Upper lobe of left lung (tissue), 6 donors: ENCODE measurements at regions not wholly inside any gene's neighbourhood (a gene's known extent, or its start where the extent isn't known, plus 50 kb on each side); places are given as distances from the start of the nearest gene placed in this dataset.

Source experiments
- ATAC-seq, 2 donors: fragments of 200-7000 bp; cut with Tn5 transposase; one replicate each; pipeline ENCODE4 v1.9.1; 2022; ENCODE audit warnings: mild to moderate bottlenecking in 2 of 2, moderate library complexity in 2 of 2; ENCODE audit not compliant: low FRiP score in 2 of 2
- DNase-seq, 2 donors: peaks; one replicate each; pipeline ENCODE4 v3.0.0-alpha.2; 2019 to 2020
- H3K27ac ChIP-seq, 4 donors: fragments of 200-600 bp; sonication (generic); one replicate each; pipeline ENCODE4 v1.5.1; 2016 to 2019
- H3K27me3 ChIP-seq, 4 donors: fragments of 200-600 bp; sonication (generic); one replicate each; pipeline ENCODE4 v1.5.1; 2017 to 2019
- H3K36me3 ChIP-seq, 4 donors: fragments of 200-600 bp; sonication (generic); one replicate each; pipeline ENCODE4 v1.5.1; 2016 to 2019
- H3K4me1 ChIP-seq, 4 donors: fragments of 200-600 bp; sonication (generic); one replicate each; pipeline ENCODE4 v1.5.1; 2018 to 2019
- H3K4me3 ChIP-seq, 4 donors: fragments of 200-600 bp; sonication (generic); one replicate each; pipeline ENCODE4 v1.5.1; 2017 to 2019; ENCODE audit warnings: mild to moderate bottlenecking in 2 of 4, moderate library complexity in 1 of 4
- H3K9me3 ChIP-seq, 4 donors: fragments of 200-600 bp; sonication (generic); one replicate each; pipeline ENCODE4 v1.5.1; 2018 to 2019
- CTCF ChIP-seq, 6 experiments: fragments of 450-650 bp in 4 of 6; fragments of 200-600 bp in 2 of 6; sonication (generic) in 2 of 6; IDR thresholded peaks; one replicate each; pipeline ENCODE4 v1.5.1; 2016 to 2019; ENCODE audit warnings: antibody characterized with exemption in 6 of 6
- EP300 ChIP-seq, 4 donors: sonication (generic); formaldehyde crosslinking; IDR thresholded peaks; one replicate each; pipeline ENCODE4 v1.5.1; 2017; ENCODE audit warnings: antibody characterized with exemption in 4 of 4, control low read depth in 2 of 4
- POLR2A ChIP-seq, 4 donors: fragments of 450-650 bp; IDR thresholded peaks; one replicate each; pipeline ENCODE4 v1.5.1; 2016 to 2017; ENCODE audit warnings: antibody characterized with exemption in 4 of 4, mild to moderate bottlenecking in 2 of 4
- POLR2AphosphoS5 ChIP-seq, 2 donors: sonication (generic); formaldehyde crosslinking; IDR thresholded peaks; one replicate each; pipeline ENCODE4 v1.5.1; 2017; ENCODE audit warnings: antibody characterized with exemption in 2 of 2
- WGBS, 2 donors: methylation state at CpG; one replicate each; pipeline ENCODE4 v1.1.5; 2017 to 2018; 5-methylcytosine and 5-hydroxymethylcytosine counted together
- donor health status: DM: no; HTN: no; CAD: no; lungs with moderate emphysema.
- donor health status: DM: no; HTN: yes; CAD: no; lungs with severe emphysema.

- no peak for TF ChIP-seq POLR2A (IDR thresholded peaks at IDR 0.05)
- no peak for TF ChIP-seq CTCF (IDR thresholded peaks at IDR 0.05)
- no peak for TF ChIP-seq POLR2AphosphoS5 (IDR thresholded peaks at IDR 0.05)
- no peak for TF ChIP-seq EP300 (IDR thresholded peaks at IDR 0.05)
Observed at GRCh38 chr11:97463891-97464290, 1074.1 kb downstream of the JRKL start.

DNA sequence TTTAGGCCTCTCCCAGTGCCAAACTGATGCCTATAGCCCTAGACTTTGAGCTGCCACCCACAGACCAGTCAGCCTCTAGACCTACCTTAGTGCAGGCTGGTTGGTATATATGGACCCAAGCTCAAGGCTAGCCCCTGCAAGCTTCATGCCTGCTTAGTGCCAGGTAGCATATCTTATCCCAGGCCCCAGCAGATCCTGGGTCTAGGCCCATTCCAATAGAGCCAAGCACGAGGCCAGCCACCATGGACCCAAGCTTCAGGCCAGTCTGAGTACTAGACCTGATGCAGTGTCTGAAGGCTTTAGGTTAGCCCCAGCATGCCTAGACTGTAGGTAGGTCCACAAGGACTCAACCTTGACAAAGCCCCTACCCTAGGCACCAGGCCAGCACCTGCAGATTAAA, 1081.7 kb downstream of the JRKL start:
- no peak for TF ChIP-seq EP300 (IDR thresholded peaks at IDR 0.05)
- TF ChIP-seq POLR2AphosphoS5 (IDR thresholded peaks at IDR 0.05) = no peak
- TF ChIP-seq CTCF (IDR thresholded peaks at IDR 0.05) = no peak
- no peak for TF ChIP-seq POLR2A (IDR thresholded peaks at IDR 0.05)
- H3K4me3 ChIP-seq = no peak overlapping the region
- H3K27ac ChIP-seq = no peak overlapping the region
- H3K9me3 ChIP-seq = peaks cover 4 to 20% (median 8%) of the 10 kb centered on the region in 4 donors
- DNase-seq (no peak), ATAC-seq (no peak)
- H3K4me1 ChIP-seq = no peaks in the 10 kb centered on the region
- 78% methylated on average over 1 of the region's 1 CpG; no CpG with 5 or more reads in 1 of the 2 donors for WGBS, 2 donors
- H3K27me3 ChIP-seq = no peaks in the 10 kb centered on the region
- H3K36me3 ChIP-seq = no peaks in the 10 kb centered on the region

More at GRCh38 chr11:97463891-97464290, 1074.1 kb downstream of the JRKL start:
- Histone ChIP-seq H3K27ac (no peak overlapping the region), H3K4me1 (no peaks in the 10 kb centered on the region), H3K27me3 (no peaks in the 10 kb centered on the region), H3K9me3 (peaks cover 0 to 14% (median 0%) of the 10 kb centered on the region in 4 donors), H3K4me3 (no peak overlapping the region), H3K36me3 (no peaks in the 10 kb centered on the region)
- DNase-seq (no peak), ATAC-seq (no peak)
- WGBS, 2 donors = 60 to 67% methylated on average over 1 of the region's 1 CpG

DNA sequence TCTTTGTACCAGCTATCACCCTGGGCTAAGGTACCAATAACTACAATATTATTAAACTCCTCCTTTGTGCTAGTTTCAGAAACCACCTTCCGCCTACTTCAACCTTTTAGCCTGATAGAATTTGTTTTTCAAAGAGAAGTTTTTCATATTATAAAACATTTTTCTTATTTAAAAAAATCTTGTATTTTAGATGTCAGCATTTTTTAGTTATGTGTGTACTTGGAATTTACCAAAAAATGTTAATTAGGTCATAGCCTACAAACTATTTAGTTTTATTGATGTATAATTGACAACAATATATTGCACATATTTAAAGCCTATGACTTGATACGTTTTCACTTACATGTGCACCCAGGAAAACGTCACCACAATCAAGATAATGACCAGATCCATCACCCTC, 1097.6 kb downstream of the JRKL start:
- Histone ChIP-seq H3K36me3 (no peaks in the 10 kb centered on the region), H3K9me3 (no peaks in the 10 kb centered on the region), H3K27ac (no peak overlapping the region), H3K4me3 (no peak overlapping the region), H3K27me3 (no peaks in the 10 kb centered on the region), H3K4me1 (no peaks in the 10 kb centered on the region)
- ATAC-seq (no peak), DNase-seq (no peak)
- 63 to 67% methylated on average over 3 of the region's 3 CpGs for WGBS, 2 donors
- TF ChIP-seq EP300 (IDR thresholded peaks at IDR 0.05) (no peak), POLR2AphosphoS5 (IDR thresholded peaks at IDR 0.05) (no peak), POLR2A (IDR thresholded peaks at IDR 0.05) (no peak), CTCF (IDR thresholded peaks at IDR 0.05) (no peak)

DNA sequence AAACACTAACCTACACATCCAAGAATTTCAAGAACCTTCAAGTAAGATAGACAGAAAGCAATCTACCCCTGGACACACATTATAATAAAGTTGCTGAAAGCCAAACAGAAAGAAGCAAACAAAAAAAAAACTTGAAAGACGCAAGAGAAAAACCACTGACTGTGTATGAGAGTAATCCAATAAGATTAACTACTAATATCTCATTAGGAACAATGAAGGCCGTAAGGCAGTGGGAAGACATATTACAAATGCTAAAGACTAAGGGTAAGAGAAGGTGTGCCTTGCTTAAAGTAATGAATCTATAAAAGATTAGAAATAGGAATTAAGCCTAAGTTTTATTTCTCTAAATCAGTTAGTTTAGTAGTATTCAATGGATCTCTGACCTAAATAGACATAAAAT, 1109.1 kb downstream of the JRKL start:
- no peaks in the 10 kb centered on the region for H3K27me3 ChIP-seq
- WGBS, 2 donors = 92 to 100% methylated on average over 2 of the region's 2 CpGs
- H3K27ac ChIP-seq = no peak overlapping the region
- DNase-seq (no peak), ATAC-seq (no peak)
- no peak overlapping the region for H3K4me3 ChIP-seq
- no peaks in the 10 kb centered on the region for H3K36me3 ChIP-seq
- no peak for TF ChIP-seq POLR2A (IDR thresholded peaks at IDR 0.05)
- no peaks in the 10 kb centered on the region for H3K4me1 ChIP-seq
- H3K9me3 ChIP-seq = no peaks in the 10 kb centered on the region

DNA sequence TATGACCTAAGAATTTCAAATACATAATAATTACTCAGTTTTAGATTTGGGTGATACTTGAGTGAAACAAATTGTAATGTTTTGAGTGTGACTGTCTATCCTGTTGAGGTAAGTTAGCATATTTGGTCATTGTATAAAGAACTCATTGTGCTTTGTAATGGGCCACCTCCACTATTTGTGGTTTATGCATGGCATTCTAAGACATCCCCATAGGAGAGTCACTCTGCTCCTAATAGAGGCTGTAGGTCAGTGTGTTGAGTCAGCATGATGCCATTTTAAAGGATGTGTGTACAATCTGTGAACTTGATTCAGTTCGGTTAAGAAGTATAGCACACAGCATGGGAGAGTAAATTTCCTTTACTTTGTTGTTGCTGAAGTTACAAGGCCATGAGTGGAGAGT, 1112.4 kb downstream of the JRKL start:
- DNase-seq = no peak
- TF ChIP-seq POLR2A (IDR thresholded peaks at IDR 0.05) (no peak), EP300 (IDR thresholded peaks at IDR 0.05) (no peak), POLR2AphosphoS5 (IDR thresholded peaks at IDR 0.05) (no peak), CTCF (IDR thresholded peaks at IDR 0.05) (no peak)
- WGBS, 2 donors = 57 to 76% methylated on average over 1 of the region's 1 CpG
- H3K9me3 ChIP-seq = no peaks in the 10 kb centered on the region
- no peaks in the 10 kb centered on the region for H3K27me3 ChIP-seq
- no peaks in the 10 kb centered on the region for H3K36me3 ChIP-seq
- H3K4me3 ChIP-seq = no peak overlapping the region
- no peak for ATAC-seq
- no peaks in the 10 kb centered on the region for H3K4me1 ChIP-seq
- no peak overlapping the region for H3K27ac ChIP-seq
